ENCODE measurements at regions not wholly inside any gene's neighbourhood (a gene's known extent, or its start where the extent isn't known, plus 50 kb on each side); places are given as distances from the start of the nearest gene placed in this dataset.
"Not testable (repeated sequence)": the region's sequence is repeated elsewhere in the genome, so short reads cannot be mapped to it uniquely, and the experiment has no call there.

DNA sequence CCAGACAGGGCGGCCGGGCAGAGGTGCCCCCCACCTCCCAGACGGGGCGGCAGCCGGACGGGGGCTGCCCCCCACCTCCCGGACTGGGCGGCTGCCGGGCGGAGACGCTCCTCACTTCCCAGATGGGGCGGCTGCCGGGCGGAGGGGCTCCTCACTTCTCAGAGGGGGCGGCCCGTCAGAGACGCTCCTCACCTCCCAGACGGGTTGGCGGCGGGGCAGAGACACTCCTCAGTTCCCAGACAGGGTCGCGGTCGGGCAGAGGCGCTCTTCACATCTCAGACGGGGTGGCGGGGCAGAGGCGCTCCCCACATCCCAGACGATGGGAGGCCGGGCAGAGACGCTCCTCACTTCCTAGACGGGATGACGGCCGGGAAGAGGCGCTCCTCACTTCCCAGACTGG is 68.5 kb upstream of the GPC4 start:
- not testable (repeated sequence) for DNase-seq (ENCODE audit: extremely low read depth in 1 of 11, low read depth in 9 of 11, low spot score in 4 of 11)

DNA sequence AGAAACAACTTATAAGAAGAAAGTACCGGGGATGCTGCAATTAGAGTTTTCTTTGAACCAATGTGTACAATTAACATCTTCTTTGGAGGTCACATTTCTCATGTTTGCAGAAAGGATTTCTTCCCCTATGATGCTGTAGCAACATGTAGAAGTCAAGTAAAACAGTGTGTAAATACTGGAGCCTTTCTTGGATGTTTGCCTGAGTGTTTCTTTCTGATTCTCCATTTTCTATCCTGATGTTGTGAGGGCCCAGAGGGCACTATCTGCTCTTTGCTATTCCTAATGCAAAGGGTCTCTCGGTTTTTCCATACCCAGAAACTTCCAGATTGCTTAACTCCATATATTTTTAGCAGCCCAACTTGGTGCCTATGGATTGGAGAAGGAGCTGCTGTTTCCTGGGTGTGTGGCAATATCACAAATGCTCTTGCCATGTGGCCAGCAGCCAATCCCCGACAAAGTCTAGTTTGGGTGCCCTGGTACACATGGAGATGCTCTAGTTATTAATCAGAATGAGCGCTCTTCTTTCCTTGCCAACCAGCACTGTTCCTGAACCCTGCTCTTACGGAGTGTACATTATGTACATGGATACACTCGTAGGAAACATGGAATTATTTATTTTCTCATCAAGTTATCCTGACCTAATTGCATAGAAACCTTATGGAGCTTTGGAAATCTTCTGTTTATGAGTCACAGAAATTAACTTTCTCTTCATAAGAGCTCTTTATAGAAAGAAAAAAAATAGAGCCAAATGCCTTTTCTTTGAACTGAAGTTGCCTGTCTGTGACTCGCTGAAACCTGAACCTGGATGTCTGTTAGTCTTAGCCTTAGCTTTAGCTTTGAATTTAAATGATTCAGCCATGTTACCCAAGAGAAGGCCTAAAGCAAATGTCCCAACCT is 67.0 kb upstream of the GPC4 start:
- no peak for DNase-seq (ENCODE audit: extremely low read depth in 1 of 11, low read depth in 9 of 11, low spot score in 4 of 11)

DNA sequence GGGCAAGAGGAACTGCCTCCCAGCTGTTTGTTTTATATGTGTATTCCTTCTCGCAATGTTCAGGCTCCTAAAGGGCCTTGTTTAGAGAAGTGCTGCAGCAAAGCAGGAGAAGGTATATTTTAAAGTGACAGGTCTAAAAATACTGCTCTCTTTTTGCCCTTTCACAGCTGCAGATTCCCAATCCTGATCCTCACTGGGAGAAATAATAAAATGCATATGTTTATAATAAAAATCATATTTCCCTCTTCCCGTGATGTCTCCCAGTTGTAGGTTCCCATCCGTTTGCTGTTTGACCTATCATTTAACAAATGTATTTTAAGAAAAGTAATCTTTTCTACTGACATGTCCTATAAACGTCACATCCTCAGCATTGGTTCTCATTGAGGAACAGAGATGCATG is 62.7 kb upstream of the GPC4 start:
- DNase-seq (ENCODE audit: extremely low read depth in 1 of 11, low read depth in 9 of 11, low spot score in 4 of 11), result no peak

DNA sequence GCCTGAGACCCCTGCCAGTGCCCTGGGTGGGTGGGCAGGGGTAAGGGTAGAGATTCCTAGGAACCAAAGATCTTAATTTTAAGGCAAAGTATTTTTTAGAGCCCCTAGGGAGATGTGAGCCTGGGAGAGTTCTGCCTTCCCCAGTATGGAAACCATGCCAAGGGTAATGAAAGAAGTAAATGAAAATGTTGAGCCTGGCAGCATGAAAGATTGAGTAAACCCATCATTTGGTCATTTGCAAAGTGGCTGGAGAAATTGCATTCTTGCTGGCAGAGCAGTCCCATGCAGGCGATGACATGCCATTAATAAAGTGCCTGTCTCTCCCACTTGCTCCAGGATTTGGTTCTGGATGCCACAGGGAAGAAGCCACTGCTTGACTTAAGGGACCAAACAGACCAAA is 60.7 kb upstream of the GPC4 start:
- DNase-seq (ENCODE audit: extremely low read depth in 1 of 11, low read depth in 9 of 11, low spot score in 4 of 11), result no peak

DNA sequence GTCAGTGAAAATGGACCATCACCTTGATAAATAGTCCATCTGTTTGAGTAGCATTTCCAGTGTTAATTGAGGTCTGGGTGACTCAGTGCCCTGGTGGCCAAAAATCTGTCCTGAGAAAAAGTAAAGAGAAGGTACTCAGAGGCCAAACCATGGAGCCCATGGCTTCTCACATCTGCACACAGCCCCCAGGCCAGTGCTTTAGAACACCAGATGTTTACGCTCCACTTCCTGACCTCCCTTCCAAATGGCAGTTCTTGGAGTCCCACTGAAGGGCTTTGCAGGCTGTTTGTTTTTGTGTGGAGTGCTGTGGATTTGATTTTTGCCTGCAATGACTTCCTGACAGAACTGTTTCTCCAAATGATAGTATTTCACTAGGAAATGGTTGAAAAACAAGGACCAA is 60.2 kb upstream of the GPC4 start:
- DNase-seq (ENCODE audit: extremely low read depth in 1 of 11, low read depth in 9 of 11, low spot score in 4 of 11), result peak in 8 of 11 donors; percentile 6 to 37 (median 20)

DNA sequence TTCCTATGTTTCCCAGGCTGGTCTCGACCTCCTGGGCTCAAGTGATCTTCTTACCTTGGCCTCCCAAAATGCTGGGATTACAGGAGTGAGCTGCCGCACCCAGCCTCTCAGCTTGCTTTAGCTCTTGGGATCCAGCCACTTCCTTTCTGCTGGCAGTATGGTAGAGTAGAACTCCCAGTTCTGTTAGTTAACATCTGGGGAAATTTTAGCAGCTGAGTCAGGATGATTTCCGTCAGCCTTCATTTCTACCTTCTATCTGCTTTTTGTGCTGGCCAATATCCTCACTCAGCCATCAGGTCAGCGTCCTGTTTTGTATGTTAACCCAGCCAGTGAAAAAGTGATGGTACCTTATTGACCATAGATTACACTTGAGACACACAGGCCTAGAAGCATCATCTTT is 59.3 kb upstream of the GPC4 start:
- DNase-seq (ENCODE audit: extremely low read depth in 1 of 11, low read depth in 9 of 11, low spot score in 4 of 11), result no peak

DNA sequence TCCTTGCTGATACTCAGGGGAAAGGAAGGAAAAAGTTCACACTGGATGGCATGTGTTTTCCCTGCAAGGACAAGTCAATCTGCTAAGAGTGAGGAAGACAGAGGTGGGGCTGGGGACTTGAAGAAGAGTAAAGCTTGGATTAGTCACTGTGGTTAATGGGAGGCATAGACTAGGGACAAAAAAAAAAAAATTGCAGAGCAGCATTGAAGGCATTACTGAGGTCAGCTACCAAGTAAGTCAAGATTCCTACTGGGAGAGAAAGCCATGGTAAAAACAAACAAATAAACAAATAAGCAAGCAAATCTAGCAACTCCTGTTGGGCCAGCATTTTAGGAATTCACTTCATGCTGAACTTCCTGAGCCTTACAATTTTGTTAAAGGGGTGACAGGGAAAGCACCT is 58.2 kb upstream of the GPC4 start:
- DNase-seq (ENCODE audit: extremely low read depth in 1 of 11, low read depth in 9 of 11, low spot score in 4 of 11), result no peak

DNA sequence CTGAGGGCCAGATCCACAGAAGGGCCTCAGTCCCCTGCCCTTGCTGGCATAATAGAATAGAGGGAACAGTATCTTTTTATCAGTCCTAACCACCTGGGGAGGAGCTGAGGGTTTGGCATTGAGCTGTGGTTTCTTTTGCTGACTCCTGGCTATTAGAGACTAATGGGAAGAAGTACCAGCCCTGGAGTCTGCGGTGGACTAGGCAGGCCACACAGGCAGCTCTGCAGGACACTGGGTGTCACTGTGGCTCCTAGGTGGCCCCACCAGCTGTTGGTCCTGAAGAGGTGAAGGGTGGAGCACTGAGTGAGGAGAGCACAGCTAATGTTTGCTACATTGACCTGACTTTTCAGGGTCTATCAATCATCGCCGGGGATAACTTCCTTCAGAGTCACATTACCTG is 52.8 kb upstream of the GPC4 start:
- no peak for DNase-seq (ENCODE audit: extremely low read depth in 1 of 11, low read depth in 9 of 11, low spot score in 4 of 11)

DNA sequence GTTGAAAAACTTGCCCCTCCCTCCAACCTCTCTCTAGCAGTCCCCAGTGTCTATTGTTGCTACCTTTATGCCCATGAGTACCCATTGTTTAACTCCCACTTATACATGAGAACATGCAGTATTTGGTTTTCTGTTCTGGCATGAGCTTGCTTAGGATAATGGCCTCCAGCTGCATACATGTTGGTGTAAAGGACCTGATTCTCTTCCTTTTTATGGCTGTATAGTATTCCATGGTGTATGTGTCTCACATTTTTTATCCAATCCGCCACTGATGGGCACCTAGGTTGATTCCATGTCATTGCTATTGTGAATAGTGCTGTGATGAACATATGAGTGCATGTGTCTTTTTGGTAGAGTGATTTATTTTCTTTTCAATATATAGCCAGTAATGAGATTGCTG is 50.0 kb upstream of the GPC4 start:
- DNase-seq (ENCODE audit: extremely low read depth in 1 of 11, low read depth in 9 of 11, low spot score in 4 of 11), result no peak

Measured in renal cortex interstitium (tissue), 11 donors.